AG04450 (cell line): ENCODE measurements at regions not wholly inside any gene's neighbourhood (a gene's known extent, or its start where the extent isn't known, plus 50 kb on each side); places are given as distances from the start of the nearest gene placed in this dataset.
A peak's percentile ranks its signal among the peaks of the same experiment; 100 is the strongest.

ENCODE experiments used
- CTCF ChIA-PET: fragments of 300-600, 350-600 bp; formaldehyde crosslinking; extraction: SDS; loops from one replicate; lab custom pipeline; 2022; ENCODE audit warnings: antibody characterized with exemption, inconsistent platforms; lab: Charles Lee
- POLR2A ChIA-PET: fragments of 350-600 bp; formaldehyde crosslinking; extraction: SDS; loops from one replicate; lab custom pipeline; 2021; ENCODE audit warnings: antibody characterized with exemption, inconsistent platforms; lab: Yijun Ruan, JAX
- DNase-seq: peaks from one replicate; pipeline ENCODE4 v3.0.0-alpha.2; 2011; ENCODE audit warnings: low read depth, low spot score
- H3K27ac ChIP-seq: one replicate; pipeline ENCODE4 v1.5.1; 2012; ENCODE audit warnings: low read depth, low read length, control low read depth
- H3K27me3 ChIP-seq: one replicate; pipeline ENCODE4 v1.6.0; 2012; ENCODE audit warnings: low read length; ENCODE audit not compliant: control insufficient read depth, insufficient read depth
- H3K4me3 ChIP-seq: 2 replicates; pipeline ENCODE4 v1.5.1; 2011; ENCODE audit warnings: mild to moderate bottlenecking, low read depth, low read length, control low read depth
- H3K9me3 ChIP-seq: 2 replicates; pipeline ENCODE4 v1.5.1; 2012; ENCODE audit warnings: low read length; ENCODE audit not compliant: control insufficient read depth, insufficient read depth
- TF ChIP-seq, protein P1 (sequence below): IDR thresholded peaks from 2 replicates; pipeline ENCODE4 v1.5.1; 2011; ENCODE audit warnings: low read depth, low read length, control low read depth, inconsistent platforms

DNA sequence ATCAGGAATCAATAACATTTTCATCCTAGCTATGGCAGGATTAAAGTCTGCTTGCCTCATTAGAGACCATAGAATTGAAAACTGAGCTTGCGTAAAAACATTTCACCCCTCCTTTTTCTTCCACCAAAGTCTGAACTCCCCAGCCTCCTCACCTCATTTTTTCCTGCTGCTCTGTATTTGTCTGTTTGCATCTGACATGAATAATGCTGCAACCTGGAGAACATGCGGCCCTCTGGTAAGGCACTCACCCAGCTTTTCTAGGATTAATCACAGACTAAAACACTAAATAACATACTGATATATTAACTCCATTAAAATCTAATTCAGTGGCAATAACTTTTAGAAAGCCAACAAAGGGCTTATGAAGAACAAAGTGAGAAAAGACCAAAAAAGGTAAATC is 677.7 kb upstream of the NRSN1 start:
- no peak for DNase-seq
- no peak overlapping the region for H3K27ac ChIP-seq
- no peaks in the 10 kb centered on the region for H3K27me3 ChIP-seq
- POLR2A ChIA-PET = interaction anchor here (1.3 kb wide), 1 partner anchor 1855 kb away, joined by 3 read pairs; the partner anchor contains the start of gene SOX4
- CTCF ChIA-PET = interaction anchor here (1.1 to 2.9 kb wide), 3 partner anchors 13 to 711 kb away, joined by 3 to 8 read pairs (median 4); no protein-coding TSS in a partner anchor
- H3K9me3 ChIP-seq = no peaks in the 10 kb centered on the region
- H3K4me3 ChIP-seq = no peak overlapping the region
- TF ChIP-seq, protein P1, sequence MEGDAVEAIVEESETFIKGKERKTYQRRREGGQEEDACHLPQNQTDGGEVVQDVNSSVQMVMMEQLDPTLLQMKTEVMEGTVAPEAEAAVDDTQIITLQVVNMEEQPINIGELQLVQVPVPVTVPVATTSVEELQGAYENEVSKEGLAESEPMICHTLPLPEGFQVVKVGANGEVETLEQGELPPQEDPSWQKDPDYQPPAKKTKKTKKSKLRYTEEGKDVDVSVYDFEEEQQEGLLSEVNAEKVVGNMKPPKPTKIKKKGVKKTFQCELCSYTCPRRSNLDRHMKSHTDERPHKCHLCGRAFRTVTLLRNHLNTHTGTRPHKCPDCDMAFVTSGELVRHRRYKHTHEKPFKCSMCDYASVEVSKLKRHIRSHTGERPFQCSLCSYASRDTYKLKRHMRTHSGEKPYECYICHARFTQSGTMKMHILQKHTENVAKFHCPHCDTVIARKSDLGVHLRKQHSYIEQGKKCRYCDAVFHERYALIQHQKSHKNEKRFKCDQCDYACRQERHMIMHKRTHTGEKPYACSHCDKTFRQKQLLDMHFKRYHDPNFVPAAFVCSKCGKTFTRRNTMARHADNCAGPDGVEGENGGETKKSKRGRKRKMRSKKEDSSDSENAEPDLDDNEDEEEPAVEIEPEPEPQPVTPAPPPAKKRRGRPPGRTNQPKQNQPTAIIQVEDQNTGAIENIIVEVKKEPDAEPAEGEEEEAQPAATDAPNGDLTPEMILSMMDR = no peak

DNA sequence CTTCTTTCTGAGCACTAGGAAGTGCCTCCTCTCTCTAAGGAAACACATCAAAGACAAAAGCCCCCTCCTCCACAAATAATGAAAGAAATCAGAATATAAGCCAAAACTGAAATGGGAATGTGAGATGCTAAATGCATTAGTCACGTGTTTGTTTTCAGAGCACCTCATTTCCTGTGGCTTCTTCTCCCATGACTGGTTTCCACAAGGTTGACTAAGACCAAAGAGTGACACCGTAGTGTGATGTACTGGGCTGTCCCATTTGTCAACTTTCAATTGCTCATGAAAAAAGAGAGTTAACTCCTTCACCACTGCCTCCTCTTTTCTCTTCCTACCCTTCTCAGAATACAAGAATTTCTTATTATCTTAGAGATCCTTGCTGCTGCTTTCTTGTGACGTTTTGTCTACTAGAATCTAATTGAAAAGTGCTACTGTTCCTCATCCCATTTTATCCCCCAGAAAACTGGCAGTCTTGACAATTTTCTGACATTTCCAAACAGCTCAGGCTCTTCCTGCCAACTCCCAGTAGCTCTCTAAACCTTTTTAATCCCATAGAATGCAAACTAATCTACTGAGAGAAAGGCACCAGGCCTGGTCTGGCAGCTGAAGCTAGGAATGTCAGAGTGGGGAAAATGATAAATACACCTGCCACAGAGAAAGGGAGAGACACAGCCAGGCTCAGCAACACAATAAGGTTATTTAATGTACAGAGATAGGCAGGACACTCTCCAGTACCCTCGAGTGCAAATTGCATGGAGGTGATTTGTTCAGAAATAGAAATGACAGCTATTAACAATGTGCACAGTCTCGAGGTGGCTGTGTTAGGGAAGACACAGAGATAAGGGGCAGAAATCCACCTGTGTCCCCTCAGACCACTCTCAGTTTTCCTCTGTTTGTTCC is 671.7 kb upstream of the NRSN1 start:
- Histone ChIP-seq H3K27me3 (no peaks in the 10 kb centered on the region), H3K4me3 (no peak overlapping the region), H3K27ac (no peak overlapping the region), H3K9me3 (no peaks in the 10 kb centered on the region)
- POLR2A ChIA-PET = interaction anchor here (0.6 kb wide), 1 partner anchor 32 kb away, joined by 3 read pairs; no protein-coding TSS in a partner anchor
- TF ChIP-seq, protein P1 = no peak
- CTCF ChIA-PET = interaction anchor here (1.0 kb wide), 1 partner anchor 8 kb away, joined by 3 read pairs; no protein-coding TSS in a partner anchor
- peak; percentile 11 for DNase-seq

DNA sequence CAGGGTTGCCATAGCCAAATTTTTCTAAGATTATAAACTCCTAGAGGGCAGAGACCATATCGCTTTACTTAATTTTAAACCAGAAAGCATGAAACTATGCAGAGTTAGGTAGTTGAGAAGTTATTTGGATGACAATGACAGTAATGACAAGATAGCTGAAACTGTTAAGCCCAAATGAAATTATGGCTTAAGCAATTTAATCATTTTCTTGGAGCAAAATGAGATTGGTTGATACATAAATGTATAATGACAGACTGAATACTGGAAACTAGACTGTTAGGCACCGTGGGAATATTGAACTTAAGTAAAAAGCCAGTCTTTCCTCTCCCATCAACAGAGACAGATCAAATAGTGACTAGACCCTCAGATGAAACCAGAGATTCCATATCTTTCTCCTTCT is 670.3 kb upstream of the NRSN1 start:
- ChIA-PET CTCF (interaction anchor here (0.5 to 1.4 kb wide), 2 partner anchors 10 to 625 kb away, joined by 4 to 5 read pairs; no protein-coding TSS in a partner anchor), POLR2A (no interaction called here)
- no peak overlapping the region for H3K27ac ChIP-seq
- no peak for DNase-seq
- H3K4me3 ChIP-seq = no peak overlapping the region
- H3K9me3 ChIP-seq = no peaks in the 10 kb centered on the region
- no peaks in the 10 kb centered on the region for H3K27me3 ChIP-seq
- TF ChIP-seq, protein P1 = no peak

DNA sequence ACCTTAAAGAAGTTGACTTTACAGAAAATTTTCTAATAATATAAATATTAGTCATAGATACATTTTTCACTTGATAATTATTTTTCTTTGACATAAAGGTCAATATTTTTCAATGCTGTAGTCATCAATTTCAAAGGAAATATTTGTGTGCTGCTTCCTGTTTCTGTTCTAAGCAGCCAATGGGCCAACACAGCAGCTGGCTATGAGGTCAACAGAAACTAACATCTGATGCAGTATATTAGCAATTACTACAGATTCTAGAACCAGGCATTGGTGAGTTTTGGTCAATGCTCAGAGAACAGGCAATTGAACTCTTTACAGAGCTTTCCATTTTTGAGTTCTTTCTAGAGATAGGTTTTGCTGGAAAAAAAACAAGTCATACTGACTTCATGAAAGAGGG is 669.6 kb upstream of the NRSN1 start:
- no peak for DNase-seq
- no peak overlapping the region for H3K27ac ChIP-seq
- H3K4me3 ChIP-seq = no peak overlapping the region
- no peaks in the 10 kb centered on the region for H3K9me3 ChIP-seq
- TF ChIP-seq, protein P1 = no peak
- ChIA-PET CTCF (interaction anchor here (1.4 kb wide), 1 partner anchor 11 kb away, joined by 4 read pairs; no protein-coding TSS in a partner anchor), POLR2A (no interaction called here)
- H3K27me3 ChIP-seq = no peaks in the 10 kb centered on the region

DNA sequence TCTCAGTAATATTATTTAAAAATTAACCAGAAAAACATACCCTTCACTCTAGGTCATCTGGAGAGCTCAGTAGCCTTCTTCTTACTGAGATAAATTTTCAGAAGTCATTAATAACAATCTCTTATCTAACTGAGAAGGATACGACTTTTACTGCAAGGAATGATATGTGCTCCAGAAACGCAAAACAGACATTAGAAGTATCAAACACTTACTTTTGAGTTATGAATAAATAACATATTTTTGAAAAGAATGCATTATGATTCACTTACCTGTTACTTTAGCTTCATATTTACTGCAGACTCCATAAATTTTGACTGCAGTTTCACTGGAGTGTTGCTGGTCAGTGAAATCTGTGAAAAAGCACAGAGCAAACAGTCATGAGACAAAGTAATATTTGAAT is 668.7 kb upstream of the NRSN1 start:
- H3K4me3 ChIP-seq = no peak overlapping the region
- no peaks in the 10 kb centered on the region for H3K27me3 ChIP-seq
- no peak for DNase-seq
- H3K9me3 ChIP-seq = no peaks in the 10 kb centered on the region
- CTCF ChIA-PET = no interaction called here
- TF ChIP-seq, protein P1 = no peak
- POLR2A ChIA-PET = no interaction called here
- H3K27ac ChIP-seq = no peak overlapping the region
